ENCODE measurements at regions not wholly inside any gene's neighbourhood (a gene's known extent, or its start where the extent isn't known, plus 50 kb on each side); places are given as distances from the start of the nearest gene placed in this dataset.

- Histone ChIP-seq H3K27me3 (ENCODE audit: control insufficient read depth in 5 of 5, insufficient read depth in 4 of 5, low read length in 5 of 5) (no peaks in the 10 kb centered on the region), H3K9me3 (ENCODE audit: control insufficient read depth in 5 of 5, low read length in 5 of 5) (no peaks in the 10 kb centered on the region), H3K27ac (ENCODE audit: low read depth, low read length) (no peak overlapping the region), H3K4me1 (ENCODE audit: control insufficient read depth in 5 of 5, insufficient read depth in 5 of 5, low read length in 5 of 5) (no peaks in the 10 kb centered on the region), H3K36me3 (ENCODE audit: control insufficient read depth in 5 of 5, insufficient read depth in 5 of 5, low read length in 5 of 5) (no peaks in the 10 kb centered on the region), H3K9ac (ENCODE audit: low read length in 5 of 5) (no peak overlapping the region), H3K4me3 (ENCODE audit: low read depth in 1 of 5, low read length in 5 of 5) (no peak overlapping the region)
Observed at GRCh38 chr20:11190741-11191140, 516.9 kb upstream of the JAG1 start.

- H3K4me3 ChIP-seq (ENCODE audit: low read depth in 1 of 5, low read length in 5 of 5) = no peak overlapping the region
- H3K27ac ChIP-seq (ENCODE audit: low read depth, low read length) = no peak overlapping the region
- no peaks in the 10 kb centered on the region for H3K27me3 ChIP-seq (ENCODE audit: control insufficient read depth in 5 of 5, insufficient read depth in 4 of 5, low read length in 5 of 5)
- H3K9me3 ChIP-seq (ENCODE audit: control insufficient read depth in 5 of 5, low read length in 5 of 5) = no peaks in the 10 kb centered on the region
- no peak overlapping the region for H3K9ac ChIP-seq (ENCODE audit: low read length in 5 of 5)
- no peaks in the 10 kb centered on the region for H3K4me1 ChIP-seq (ENCODE audit: control insufficient read depth in 5 of 5, insufficient read depth in 5 of 5, low read length in 5 of 5)
- H3K36me3 ChIP-seq (ENCODE audit: control insufficient read depth in 5 of 5, insufficient read depth in 5 of 5, low read length in 5 of 5) = no peaks in the 10 kb centered on the region
Observed at GRCh38 chr20:11192106-11192505, 518.3 kb upstream of the JAG1 start.

GRCh38 chr20:11193241-11193640 is 519.4 kb upstream of the JAG1 start:
- H3K27me3 ChIP-seq (ENCODE audit: control insufficient read depth in 5 of 5, insufficient read depth in 4 of 5, low read length in 5 of 5) = no peaks in the 10 kb centered on the region
- no peaks in the 10 kb centered on the region for H3K9me3 ChIP-seq (ENCODE audit: control insufficient read depth in 5 of 5, low read length in 5 of 5)
- no peak overlapping the region for H3K4me3 ChIP-seq (ENCODE audit: low read depth in 1 of 5, low read length in 5 of 5)
- no peak overlapping the region for H3K27ac ChIP-seq (ENCODE audit: low read depth, low read length)
- no peak overlapping the region for H3K9ac ChIP-seq (ENCODE audit: low read length in 5 of 5)
- H3K36me3 ChIP-seq (ENCODE audit: control insufficient read depth in 5 of 5, insufficient read depth in 5 of 5, low read length in 5 of 5) = no peaks in the 10 kb centered on the region
- H3K4me1 ChIP-seq (ENCODE audit: control insufficient read depth in 5 of 5, insufficient read depth in 5 of 5, low read length in 5 of 5) = no peaks in the 10 kb centered on the region

- no peak overlapping the region for H3K27ac ChIP-seq (ENCODE audit: low read depth, low read length)
- no peak overlapping the region for H3K9ac ChIP-seq (ENCODE audit: low read length in 5 of 5)
- H3K27me3 ChIP-seq (ENCODE audit: control insufficient read depth in 5 of 5, insufficient read depth in 4 of 5, low read length in 5 of 5) = no peaks in the 10 kb centered on the region
- no peaks in the 10 kb centered on the region for H3K9me3 ChIP-seq (ENCODE audit: control insufficient read depth in 5 of 5, low read length in 5 of 5)
- H3K4me3 ChIP-seq (ENCODE audit: low read depth in 1 of 5, low read length in 5 of 5) = no peak overlapping the region
- no peaks in the 10 kb centered on the region for H3K4me1 ChIP-seq (ENCODE audit: control insufficient read depth in 5 of 5, insufficient read depth in 5 of 5, low read length in 5 of 5)
- H3K36me3 ChIP-seq (ENCODE audit: control insufficient read depth in 5 of 5, insufficient read depth in 5 of 5, low read length in 5 of 5) = no peaks in the 10 kb centered on the region
Observed at GRCh38 chr20:11195169-11195568, 521.4 kb upstream of the JAG1 start.

- H3K36me3 ChIP-seq (ENCODE audit: control insufficient read depth in 5 of 5, insufficient read depth in 5 of 5, low read length in 5 of 5) = no peaks in the 10 kb centered on the region
- no peaks in the 10 kb centered on the region for H3K27me3 ChIP-seq (ENCODE audit: control insufficient read depth in 5 of 5, insufficient read depth in 4 of 5, low read length in 5 of 5)
- H3K4me1 ChIP-seq (ENCODE audit: control insufficient read depth in 5 of 5, insufficient read depth in 5 of 5, low read length in 5 of 5) = no peaks in the 10 kb centered on the region
- H3K4me3 ChIP-seq (ENCODE audit: low read depth in 1 of 5, low read length in 5 of 5) = no peak overlapping the region
- no peak overlapping the region for H3K27ac ChIP-seq (ENCODE audit: low read depth, low read length)
- H3K9me3 ChIP-seq (ENCODE audit: control insufficient read depth in 5 of 5, low read length in 5 of 5) = no peaks in the 10 kb centered on the region
- no peak overlapping the region for H3K9ac ChIP-seq (ENCODE audit: low read length in 5 of 5)
Observed at GRCh38 chr20:11195899-11196558, 522.2 kb upstream of the JAG1 start.

- no peaks in the 10 kb centered on the region for H3K9me3 ChIP-seq (ENCODE audit: control insufficient read depth in 5 of 5, low read length in 5 of 5)
- H3K36me3 ChIP-seq (ENCODE audit: control insufficient read depth in 5 of 5, insufficient read depth in 5 of 5, low read length in 5 of 5) = no peaks in the 10 kb centered on the region
- H3K4me3 ChIP-seq (ENCODE audit: low read depth in 1 of 5, low read length in 5 of 5) = no peak overlapping the region
- no peaks in the 10 kb centered on the region for H3K4me1 ChIP-seq (ENCODE audit: control insufficient read depth in 5 of 5, insufficient read depth in 5 of 5, low read length in 5 of 5)
- no peaks in the 10 kb centered on the region for H3K27me3 ChIP-seq (ENCODE audit: control insufficient read depth in 5 of 5, insufficient read depth in 4 of 5, low read length in 5 of 5)
- no peak overlapping the region for H3K9ac ChIP-seq (ENCODE audit: low read length in 5 of 5)
- no peak overlapping the region for H3K27ac ChIP-seq (ENCODE audit: low read depth, low read length)
Observed at GRCh38 chr20:11197851-11198250, 524.1 kb upstream of the JAG1 start.

- H3K9me3 ChIP-seq (ENCODE audit: control insufficient read depth in 5 of 5, low read length in 5 of 5) = no peaks in the 10 kb centered on the region
- H3K9ac ChIP-seq (ENCODE audit: low read length in 5 of 5) = no peak overlapping the region
- H3K36me3 ChIP-seq (ENCODE audit: control insufficient read depth in 5 of 5, insufficient read depth in 5 of 5, low read length in 5 of 5) = no peaks in the 10 kb centered on the region
- H3K4me1 ChIP-seq (ENCODE audit: control insufficient read depth in 5 of 5, insufficient read depth in 5 of 5, low read length in 5 of 5) = peaks cover under 1 to 6% (median 2%) of the 10 kb centered on the region in 5 donors
- H3K27ac ChIP-seq (ENCODE audit: low read depth, low read length) = no peak overlapping the region
- H3K27me3 ChIP-seq (ENCODE audit: control insufficient read depth in 5 of 5, insufficient read depth in 4 of 5, low read length in 5 of 5) = no peaks in the 10 kb centered on the region
- no peak overlapping the region for H3K4me3 ChIP-seq (ENCODE audit: low read depth in 1 of 5, low read length in 5 of 5)
Observed at GRCh38 chr20:11200423-11200822, 526.6 kb upstream of the JAG1 start.

GRCh38 chr20:11204926-11205768 is 531.3 kb upstream of the JAG1 start:
- no peaks in the 10 kb centered on the region for H3K27me3 ChIP-seq (ENCODE audit: control insufficient read depth in 5 of 5, insufficient read depth in 4 of 5, low read length in 5 of 5)
- H3K9me3 ChIP-seq (ENCODE audit: control insufficient read depth in 5 of 5, low read length in 5 of 5) = no peaks in the 10 kb centered on the region
- H3K36me3 ChIP-seq (ENCODE audit: control insufficient read depth in 5 of 5, insufficient read depth in 5 of 5, low read length in 5 of 5) = no peaks in the 10 kb centered on the region
- no peak overlapping the region for H3K9ac ChIP-seq (ENCODE audit: low read length in 5 of 5)
- no peak overlapping the region for H3K4me3 ChIP-seq (ENCODE audit: low read depth in 1 of 5, low read length in 5 of 5)
- peaks cover 5 to 11% (median 9%) of the 10 kb centered on the region in 5 donors for H3K4me1 ChIP-seq (ENCODE audit: control insufficient read depth in 5 of 5, insufficient read depth in 5 of 5, low read length in 5 of 5)
- no peak overlapping the region for H3K27ac ChIP-seq (ENCODE audit: low read depth, low read length)

- H3K4me3 ChIP-seq (ENCODE audit: low read depth in 1 of 5, low read length in 5 of 5) = no peak overlapping the region
- H3K36me3 ChIP-seq (ENCODE audit: control insufficient read depth in 5 of 5, insufficient read depth in 5 of 5, low read length in 5 of 5) = no peaks in the 10 kb centered on the region
- H3K9ac ChIP-seq (ENCODE audit: low read length in 5 of 5) = no peak overlapping the region
- H3K4me1 ChIP-seq (ENCODE audit: control insufficient read depth in 5 of 5, insufficient read depth in 5 of 5, low read length in 5 of 5) = peaks cover 5 to 11% (median 9%) of the 10 kb centered on the region in 5 donors
- no peaks in the 10 kb centered on the region for H3K9me3 ChIP-seq (ENCODE audit: control insufficient read depth in 5 of 5, low read length in 5 of 5)
- H3K27ac ChIP-seq (ENCODE audit: low read depth, low read length) = no peak overlapping the region
- no peaks in the 10 kb centered on the region for H3K27me3 ChIP-seq (ENCODE audit: control insufficient read depth in 5 of 5, insufficient read depth in 4 of 5, low read length in 5 of 5)
Observed at GRCh38 chr20:11205769-11206362, 532.1 kb upstream of the JAG1 start.

Measured in subcutaneous abdominal adipose tissue (tissue), 5 donors.